ENCODE measurements at regions not wholly inside any gene's neighbourhood (a gene's known extent, or its start where the extent isn't known, plus 50 kb on each side); places are given as distances from the start of the nearest gene placed in this dataset.

GRCh38 chr1:103275725-103276124 lies 167.4 kb upstream of the COL11A1 start:
- no peak for TF ChIP-seq CTCF (IDR thresholded peaks at IDR 0.05)
- no peak for TF ChIP-seq POLR2A (IDR thresholded peaks at IDR 0.05)
- no peak for TF ChIP-seq EP300 (IDR thresholded peaks at IDR 0.05)

Measured in sigmoid colon (tissue), 4 donors.